GM19463 (cell line): ENCODE measurements at regions not wholly inside any gene's neighbourhood (a gene's known extent, or its start where the extent isn't known, plus 50 kb on each side); places are given as distances from the start of the nearest gene placed in this dataset.
"Not testable (repeated sequence)": the region's sequence is repeated elsewhere in the genome, so short reads cannot be mapped to it uniquely, and the experiment has no call there.

Experiments used
- ATAC-seq: cut with Tn5 transposase; IDR thresholded peaks from one replicate; pipeline ENCODE4 v1.9.1; 2021; ENCODE audit warnings: mild to moderate bottlenecking, moderate library complexity; ENCODE audit not compliant: unreplicated experiment

GRCh38 chr7:112592565-112593263, 111.9 kb downstream of the LSMEM1 start:
- ATAC-seq = not testable (repeated sequence)

- no peak for ATAC-seq
Measured at GRCh38 chr7:112594397-112594796, 113.6 kb downstream of the LSMEM1 start.

- ATAC-seq = no peak
Measured at GRCh38 chr7:112596260-112596659, 115.5 kb downstream of the LSMEM1 start.

GRCh38 chr7:112596981-112597380, 116.2 kb downstream of the LSMEM1 start:
- ATAC-seq = no peak

- ATAC-seq = no peak
Measured at GRCh38 chr7:112603673-112604072, 122.9 kb downstream of the LSMEM1 start.

- ATAC-seq = no peak
Measured at GRCh38 chr7:112610636-112611035, 129.8 kb downstream of the LSMEM1 start.

GRCh38 chr7:112615701-112616100, 134.9 kb downstream of the LSMEM1 start:
- ATAC-seq = no peak

- no peak for ATAC-seq
Measured at GRCh38 chr7:112616295-112616694, 135.5 kb downstream of the LSMEM1 start.

- no peak for ATAC-seq
Measured at GRCh38 chr7:112619343-112619742, 138.6 kb downstream of the LSMEM1 start.

- ATAC-seq = no peak
Measured at GRCh38 chr7:112622159-112622715, 141.4 kb downstream of the LSMEM1 start.

GRCh38 chr7:112624416-112624815, 143.6 kb downstream of the LSMEM1 start:
- no peak for ATAC-seq

- no peak for ATAC-seq
Measured at GRCh38 chr7:112630565-112630964, 149.8 kb downstream of the LSMEM1 start.

GRCh38 chr7:112634107-112634506, 153.3 kb downstream of the LSMEM1 start:
- no peak for ATAC-seq

- ATAC-seq = no peak
Measured at GRCh38 chr7:112635742-112636141, 154.5 kb downstream of the TMEM168 start.

- no peak for ATAC-seq
Measured at GRCh38 chr7:112638675-112639400, 151.4 kb downstream of the TMEM168 start.

- ATAC-seq = no peak
Measured at GRCh38 chr7:112640685-112641084, 149.5 kb downstream of the TMEM168 start.

GRCh38 chr7:112646783-112647182, 143.4 kb downstream of the TMEM168 start:
- ATAC-seq = no peak

- no peak for ATAC-seq
Measured at GRCh38 chr7:112648781-112649180, 141.4 kb downstream of the TMEM168 start.

- ATAC-seq = no peak
Measured at GRCh38 chr7:112649560-112649959, 140.6 kb downstream of the TMEM168 start.

GRCh38 chr7:112654322-112655216, 135.6 kb downstream of the TMEM168 start:
- ATAC-seq = no peak

GRCh38 chr7:112665709-112666108, 124.5 kb downstream of the TMEM168 start:
- ATAC-seq = no peak
